Subcutaneous abdominal adipose tissue (tissue), 5 donors: ENCODE measurements at regions not wholly inside any gene's neighbourhood (a gene's known extent, or its start where the extent isn't known, plus 50 kb on each side); places are given as distances from the start of the nearest gene placed in this dataset.

Source experiments
- H3K27ac ChIP-seq: one replicate; pipeline ENCODE4 v1.7.0; 2013; ENCODE audit warnings: low read depth, mild to moderate bottlenecking, inconsistent platforms, low read length, moderate library complexity
- H3K27me3 ChIP-seq, 5 donors: one replicate each; pipeline ENCODE4 v1.7.0; 2013; ENCODE audit warnings: low read length in 5 of 5, inconsistent platforms in 1 of 5; ENCODE audit not compliant: control insufficient read depth in 5 of 5, insufficient read depth in 4 of 5
- H3K36me3 ChIP-seq, 5 donors: one replicate each; pipeline ENCODE4 v1.7.0; 2013; ENCODE audit warnings: low read length in 5 of 5; ENCODE audit not compliant: control insufficient read depth in 5 of 5, insufficient read depth in 5 of 5
- H3K4me1 ChIP-seq, 5 donors: one replicate each; pipeline ENCODE4 v1.7.0; 2013; ENCODE audit warnings: low read length in 5 of 5, mild to moderate bottlenecking in 3 of 5, moderate library complexity in 1 of 5; ENCODE audit not compliant: control insufficient read depth in 5 of 5, insufficient read depth in 5 of 5
- H3K4me3 ChIP-seq, 5 donors: one replicate each; pipeline ENCODE4 v1.7.0; 2013; ENCODE audit warnings: low read length in 5 of 5, low read depth in 1 of 5
- H3K9ac ChIP-seq, 5 donors: one replicate each; pipeline ENCODE4 v1.7.0; 2013; ENCODE audit warnings: low read length in 5 of 5, mild to moderate bottlenecking in 4 of 5, moderate library complexity in 3 of 5
- H3K9me3 ChIP-seq, 5 donors: one replicate each; pipeline ENCODE4 v1.7.0; 2013; ENCODE audit warnings: low read length in 5 of 5; ENCODE audit not compliant: control insufficient read depth in 5 of 5
- donor health status: healthy.
- donor health status: healthy.
- donor health status: healthy.
- donor health status: healthy.
- donor health status: healthy.

DNA sequence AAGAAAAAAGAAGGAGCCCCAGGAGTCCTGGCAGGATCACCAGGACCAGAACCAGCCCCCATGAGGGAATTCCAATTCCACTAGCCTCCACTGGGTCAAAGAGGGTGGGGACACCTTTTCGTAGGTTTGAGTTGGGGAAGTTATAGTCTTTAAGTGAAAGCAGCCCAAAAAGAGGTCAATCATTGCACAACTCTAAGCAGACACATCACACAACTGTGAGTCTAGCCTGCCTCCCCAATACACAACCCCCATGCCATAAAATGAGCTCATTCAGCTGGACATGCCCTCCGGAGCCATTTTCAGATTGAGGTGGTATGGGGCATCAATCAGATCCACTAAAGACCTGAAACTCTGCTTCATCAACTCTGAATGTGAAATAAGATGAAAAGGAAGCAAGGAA is 179.9 kb downstream of the NPHP4 start:
- Histone ChIP-seq H3K9me3 (peaks cover 0 to 7% (median 4%) of the 10 kb centered on the region in 5 donors), H3K4me1 (no peaks in the 10 kb centered on the region)

DNA sequence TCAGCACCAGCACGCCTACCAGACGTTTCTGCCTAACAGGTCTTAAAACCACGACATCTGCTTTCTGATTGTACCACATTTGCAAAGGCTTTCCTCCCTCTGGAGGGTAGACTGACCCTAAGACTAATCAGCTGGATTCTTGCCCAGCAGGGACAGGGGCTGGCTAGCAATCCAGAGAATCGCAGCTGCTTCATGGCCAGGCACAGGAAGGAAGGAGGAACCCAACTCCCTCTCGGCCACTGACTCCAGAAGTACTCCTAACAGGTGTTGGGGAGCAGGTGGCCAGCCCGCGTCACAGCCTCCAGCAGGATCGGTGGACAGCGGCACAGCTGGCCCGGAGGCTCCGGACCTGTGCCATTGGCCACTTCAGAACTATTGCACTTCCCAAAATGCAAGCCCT is 180.8 kb downstream of the NPHP4 start:
- no peak overlapping the region for H3K27ac ChIP-seq
- H3K4me1 ChIP-seq, result no peaks in the 10 kb centered on the region
- H3K9me3 ChIP-seq, result peaks cover 0 to 7% (median 4%) of the 10 kb centered on the region in 5 donors
- H3K9ac ChIP-seq, result no peak overlapping the region
- peaks cover 5 to 16% (median 11%) of the 10 kb centered on the region in 5 donors for H3K27me3 ChIP-seq
- no peak overlapping the region for H3K4me3 ChIP-seq
- H3K36me3 ChIP-seq, result no peaks in the 10 kb centered on the region

More for the DNA sequence above, 179.9 kb downstream of the NPHP4 start:
- no peak overlapping the region for H3K9ac ChIP-seq
- no peak overlapping the region for H3K4me3 ChIP-seq
- no peak overlapping the region for H3K27ac ChIP-seq
- peaks cover 5 to 18% (median 12%) of the 10 kb centered on the region in 5 donors for H3K27me3 ChIP-seq
- H3K36me3 ChIP-seq, result no peaks in the 10 kb centered on the region

DNA sequence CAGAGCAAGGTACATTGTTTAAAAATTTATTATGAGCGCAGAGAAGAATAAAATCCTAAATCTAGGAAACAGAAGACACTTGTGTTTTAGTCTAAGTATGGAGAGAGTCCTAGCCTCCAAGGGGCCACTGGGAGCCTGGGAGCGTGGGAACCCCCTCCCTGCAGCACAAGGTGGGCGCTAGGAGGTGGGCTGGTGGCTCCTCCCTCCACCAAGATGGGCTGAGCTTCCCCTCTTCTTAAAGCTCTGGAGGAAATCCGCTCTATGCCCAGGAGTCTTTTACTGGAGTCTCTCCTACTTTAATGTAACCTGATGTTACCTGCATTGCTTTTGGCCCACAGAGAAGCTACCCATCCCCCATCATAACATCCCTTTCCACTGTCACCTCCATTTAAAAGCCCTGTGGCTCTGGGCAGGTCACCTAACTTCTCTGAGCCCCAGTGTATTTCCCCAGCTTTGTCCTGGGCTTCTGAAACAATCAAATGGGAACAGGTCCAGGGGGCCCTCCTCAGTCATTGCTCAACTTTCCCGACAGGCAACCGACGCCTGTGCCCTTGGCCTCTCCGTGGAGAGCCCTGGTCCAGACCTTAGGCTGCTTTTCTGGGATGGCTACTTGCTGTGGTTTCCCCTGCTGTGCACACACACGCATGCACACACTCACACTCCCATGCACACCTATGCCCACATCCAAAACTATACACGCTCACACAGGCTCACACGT is 181.5 kb downstream of the NPHP4 start:
- Histone ChIP-seq H3K36me3 (no peaks in the 10 kb centered on the region), H3K4me1 (no peaks in the 10 kb centered on the region), H3K9me3 (peaks cover 0 to 7% (median 4%) of the 10 kb centered on the region in 5 donors), H3K9ac (no peak overlapping the region), H3K4me3 (no peak overlapping the region), H3K27me3 (peaks cover 5 to 16% (median 10%) of the 10 kb centered on the region in 5 donors), H3K27ac (no peak overlapping the region)

DNA sequence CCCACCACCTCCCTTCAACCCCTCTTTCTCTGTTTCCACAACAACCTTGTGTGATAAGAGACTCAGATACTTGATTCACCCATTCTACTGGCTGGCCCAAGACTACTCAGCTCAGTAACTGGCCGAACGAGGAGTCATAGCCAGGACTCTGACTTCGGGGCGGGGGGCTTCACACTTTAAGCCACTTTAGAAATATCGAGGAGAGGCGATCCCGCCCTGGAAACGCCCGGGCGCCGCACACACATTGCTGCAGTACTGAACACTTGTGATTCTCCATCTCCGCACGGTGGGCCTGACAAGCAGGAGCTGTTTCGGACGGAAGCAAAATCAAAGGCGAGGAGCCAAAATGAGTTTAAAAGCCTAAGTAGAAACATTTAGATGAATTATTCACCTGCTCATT is 182.1 kb downstream of the NPHP4 start:
- no peaks in the 10 kb centered on the region for H3K36me3 ChIP-seq
- H3K4me3 ChIP-seq, result no peak overlapping the region
- peaks cover 5 to 13% (median 7%) of the 10 kb centered on the region in 5 donors for H3K27me3 ChIP-seq
- no peaks in the 10 kb centered on the region for H3K4me1 ChIP-seq
- H3K9me3 ChIP-seq, result peaks cover 0 to 7% (median 4%) of the 10 kb centered on the region in 5 donors
- H3K9ac ChIP-seq, result no peak overlapping the region
- H3K27ac ChIP-seq, result no peak overlapping the region

DNA sequence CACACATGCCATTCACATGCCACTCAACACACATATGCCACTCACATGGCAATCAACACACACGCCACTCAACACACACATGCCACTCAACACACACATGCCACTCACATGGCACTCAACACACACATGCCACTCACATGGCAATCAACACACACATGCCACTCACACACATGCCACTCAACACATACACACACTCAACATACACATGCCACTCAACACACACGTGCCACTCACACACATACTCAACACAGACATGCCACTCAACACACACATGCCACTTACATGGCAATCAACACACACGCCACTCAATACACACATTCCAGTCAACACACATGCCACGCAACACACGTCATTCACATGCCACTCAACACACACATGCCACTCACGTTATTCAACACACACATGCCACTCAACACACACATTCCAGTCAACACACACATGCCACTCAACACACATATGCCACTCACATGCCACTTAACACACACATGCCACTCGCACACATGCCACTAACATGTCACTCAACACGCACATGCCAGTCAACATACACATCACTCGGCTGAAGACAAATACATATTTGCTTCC is 182.9 kb downstream of the NPHP4 start:
- H3K27ac ChIP-seq, result no peak overlapping the region
- no peak overlapping the region for H3K4me3 ChIP-seq
- H3K4me1 ChIP-seq, result no peaks in the 10 kb centered on the region
- H3K9me3 ChIP-seq, result peaks cover 0 to 7% (median 4%) of the 10 kb centered on the region in 5 donors
- no peak overlapping the region for H3K9ac ChIP-seq
- peaks cover 4 to 12% (median 5%) of the 10 kb centered on the region in 5 donors for H3K27me3 ChIP-seq
- H3K36me3 ChIP-seq, result no peaks in the 10 kb centered on the region

DNA sequence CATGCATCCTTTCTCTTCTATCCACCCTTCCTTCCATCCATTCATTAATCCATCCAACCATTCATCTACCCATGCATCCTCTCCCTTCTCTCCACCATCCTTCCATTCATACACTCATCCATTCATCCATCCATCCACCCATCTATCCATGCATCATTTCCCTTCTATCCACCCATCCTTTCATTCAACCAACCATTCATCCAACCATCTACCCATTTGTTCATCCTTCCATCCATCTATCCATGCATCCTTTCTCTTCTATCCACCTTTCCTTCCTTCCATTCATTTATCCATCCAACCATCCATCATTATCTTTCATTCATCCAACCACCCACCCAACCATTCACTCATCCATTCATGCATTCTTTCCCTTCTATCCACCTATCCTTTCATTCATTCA is 188.4 kb downstream of the NPHP4 start:
- Histone ChIP-seq H3K4me3 (no peak overlapping the region), H3K9ac (no peak overlapping the region), H3K4me1 (no peaks in the 10 kb centered on the region), H3K27me3 (peaks cover 0 to 4% (median under 1%) of the 10 kb centered on the region in 5 donors), H3K36me3 (no peaks in the 10 kb centered on the region), H3K27ac (no peak overlapping the region), H3K9me3 (peaks cover 0 to 4% (median 2%) of the 10 kb centered on the region in 5 donors)

DNA sequence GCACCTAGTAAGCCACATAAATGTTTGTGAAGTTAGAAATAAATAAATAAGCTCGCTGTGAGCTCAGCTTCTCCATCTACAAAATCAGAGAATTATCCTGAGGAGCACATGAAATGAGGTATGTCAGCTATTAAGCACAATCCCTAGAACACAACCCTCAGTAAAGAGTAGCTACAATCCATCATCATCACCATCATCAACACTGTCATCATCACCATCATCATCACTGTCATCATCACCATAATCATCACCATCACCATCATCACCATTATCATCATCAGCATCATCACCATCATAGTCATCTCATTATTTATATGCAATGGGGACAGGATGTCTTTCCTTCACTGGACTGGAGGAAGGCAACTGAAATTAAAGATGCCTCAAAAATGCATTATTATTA is 189.6 kb downstream of the NPHP4 start:
- H3K27me3 ChIP-seq, result peaks cover 2 to 10% (median 3%) of the 10 kb centered on the region in 5 donors
- no peak overlapping the region for H3K9ac ChIP-seq
- no peaks in the 10 kb centered on the region for H3K36me3 ChIP-seq
- H3K27ac ChIP-seq, result no peak overlapping the region
- no peaks in the 10 kb centered on the region for H3K4me1 ChIP-seq
- H3K9me3 ChIP-seq, result peaks cover 0 to 4% (median 2%) of the 10 kb centered on the region in 5 donors
- H3K4me3 ChIP-seq, result no peak overlapping the region

DNA sequence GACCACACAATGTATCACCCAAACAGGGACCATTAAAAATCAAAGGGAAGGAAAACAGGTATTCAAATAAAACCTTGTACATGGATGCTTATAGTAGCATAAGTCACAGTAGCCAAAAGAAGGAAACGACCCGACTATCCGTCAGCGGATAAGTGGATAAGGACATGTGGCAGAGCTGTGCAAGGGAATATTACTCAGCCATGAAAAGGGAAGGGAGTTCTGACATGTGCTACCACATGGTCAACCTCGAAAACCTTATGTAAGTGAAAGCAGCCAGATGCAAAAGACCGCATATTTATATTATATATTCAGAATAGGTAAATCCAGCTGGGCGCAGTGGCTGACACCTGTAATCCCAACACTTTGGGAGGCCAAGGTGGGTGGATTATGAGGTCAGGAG is 193.3 kb downstream of the NPHP4 start:
- Histone ChIP-seq H3K27ac (no peak overlapping the region), H3K27me3 (peaks cover 3 to 21% (median 7%) of the 10 kb centered on the region in 5 donors), H3K9ac (no peak overlapping the region), H3K4me3 (no peak overlapping the region), H3K4me1 (no peaks in the 10 kb centered on the region), H3K36me3 (no peaks in the 10 kb centered on the region), H3K9me3 (peaks cover 0 to 7% (median 2%) of the 10 kb centered on the region in 5 donors)

DNA sequence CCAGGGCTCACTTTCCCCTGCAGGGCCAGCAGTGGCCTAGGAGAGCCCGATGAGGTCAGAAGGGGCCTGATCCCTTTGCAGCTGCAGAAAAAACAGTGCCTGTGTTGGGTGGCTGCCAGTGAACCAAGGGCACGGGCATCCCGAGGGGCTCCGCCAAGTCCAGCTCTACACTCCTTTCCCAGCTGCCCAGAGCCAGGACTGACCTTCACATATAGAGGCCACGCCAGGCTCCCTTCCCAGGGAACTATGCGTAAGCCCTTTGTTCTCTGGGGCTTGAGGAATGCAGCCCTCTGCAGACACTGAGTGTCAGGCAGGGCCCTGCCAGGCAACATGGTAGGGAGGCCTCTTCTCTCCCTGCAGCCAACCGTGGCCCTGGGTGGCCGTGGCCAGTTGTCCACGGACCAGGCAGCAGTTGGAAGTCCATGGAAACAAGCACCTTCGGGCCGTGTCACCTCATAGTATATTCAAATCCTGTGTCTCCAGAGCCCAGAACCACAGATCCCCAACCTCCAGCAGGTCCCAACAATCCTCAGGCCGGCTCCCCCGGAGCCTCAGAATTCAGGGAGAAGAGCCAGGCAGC is 194.0 kb downstream of the NPHP4 start:
- Histone ChIP-seq H3K27ac (no peak overlapping the region), H3K9me3 (peaks cover 0 to 7% (median 0%) of the 10 kb centered on the region in 5 donors), H3K9ac (no peak overlapping the region), H3K27me3 (peaks cover 3 to 22% (median 7%) of the 10 kb centered on the region in 5 donors), H3K36me3 (no peaks in the 10 kb centered on the region), H3K4me3 (no peak overlapping the region), H3K4me1 (no peaks in the 10 kb centered on the region)

DNA sequence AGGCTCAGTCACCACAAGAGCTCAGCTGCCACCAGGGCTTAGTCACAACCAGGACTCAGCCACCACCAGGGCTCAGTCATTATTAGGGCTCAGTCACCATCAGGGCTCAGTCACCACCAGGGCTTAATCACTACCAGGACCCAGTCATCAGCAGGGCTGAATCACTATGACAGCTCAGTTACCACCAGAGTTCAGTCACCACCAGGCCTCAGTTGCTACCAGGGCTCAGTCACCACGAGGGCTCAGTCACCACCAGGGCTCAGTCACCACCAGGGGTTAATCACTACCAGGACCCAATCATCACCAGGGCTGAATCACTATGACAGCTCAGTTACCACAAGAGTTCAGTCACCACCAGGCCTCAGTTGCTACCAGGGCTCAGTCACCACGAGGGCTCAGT is 196.2 kb downstream of the NPHP4 start:
- H3K27ac ChIP-seq, result no peak overlapping the region
- H3K27me3 ChIP-seq, result peaks cover 7 to 33% (median 9%) of the 10 kb centered on the region in 5 donors
- H3K4me1 ChIP-seq, result no peaks in the 10 kb centered on the region
- H3K9me3 ChIP-seq, result peaks cover 0 to 5% (median 0%) of the 10 kb centered on the region in 5 donors
- H3K9ac ChIP-seq, result no peak overlapping the region
- no peaks in the 10 kb centered on the region for H3K36me3 ChIP-seq
- H3K4me3 ChIP-seq, result no peak overlapping the region
